Epithelial cell of proximal tubule (primary cell): ENCODE measurements at regions not wholly inside any gene's neighbourhood (a gene's known extent, or its start where the extent isn't known, plus 50 kb on each side); places are given as distances from the start of the nearest gene placed in this dataset.

Experiments
- DNase-seq: peaks from one replicate; pipeline ENCODE4 v3.0.0-alpha.2; 2011; ENCODE audit warnings: low read depth
- H3K4me3 ChIP-seq: 2 replicates; pipeline ENCODE4 v1.5.1; 2011; ENCODE audit warnings: low read depth, mild to moderate bottlenecking, low read length
- TF ChIP-seq, protein P1 (sequence below): conservative IDR thresholded peaks from 2 replicates; pipeline ENCODE4 v1.5.1; 2012; ENCODE audit warnings: low read depth, mild to moderate bottlenecking, low read length

- TF ChIP-seq, protein P1, sequence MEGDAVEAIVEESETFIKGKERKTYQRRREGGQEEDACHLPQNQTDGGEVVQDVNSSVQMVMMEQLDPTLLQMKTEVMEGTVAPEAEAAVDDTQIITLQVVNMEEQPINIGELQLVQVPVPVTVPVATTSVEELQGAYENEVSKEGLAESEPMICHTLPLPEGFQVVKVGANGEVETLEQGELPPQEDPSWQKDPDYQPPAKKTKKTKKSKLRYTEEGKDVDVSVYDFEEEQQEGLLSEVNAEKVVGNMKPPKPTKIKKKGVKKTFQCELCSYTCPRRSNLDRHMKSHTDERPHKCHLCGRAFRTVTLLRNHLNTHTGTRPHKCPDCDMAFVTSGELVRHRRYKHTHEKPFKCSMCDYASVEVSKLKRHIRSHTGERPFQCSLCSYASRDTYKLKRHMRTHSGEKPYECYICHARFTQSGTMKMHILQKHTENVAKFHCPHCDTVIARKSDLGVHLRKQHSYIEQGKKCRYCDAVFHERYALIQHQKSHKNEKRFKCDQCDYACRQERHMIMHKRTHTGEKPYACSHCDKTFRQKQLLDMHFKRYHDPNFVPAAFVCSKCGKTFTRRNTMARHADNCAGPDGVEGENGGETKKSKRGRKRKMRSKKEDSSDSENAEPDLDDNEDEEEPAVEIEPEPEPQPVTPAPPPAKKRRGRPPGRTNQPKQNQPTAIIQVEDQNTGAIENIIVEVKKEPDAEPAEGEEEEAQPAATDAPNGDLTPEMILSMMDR: no peak
- no peak overlapping the region for H3K4me3 ChIP-seq
- DNase-seq: no peak
These were observed 169.3 kb downstream of the CYB561 start for GRCh38 chr17:63276821-63277220.

DNA sequence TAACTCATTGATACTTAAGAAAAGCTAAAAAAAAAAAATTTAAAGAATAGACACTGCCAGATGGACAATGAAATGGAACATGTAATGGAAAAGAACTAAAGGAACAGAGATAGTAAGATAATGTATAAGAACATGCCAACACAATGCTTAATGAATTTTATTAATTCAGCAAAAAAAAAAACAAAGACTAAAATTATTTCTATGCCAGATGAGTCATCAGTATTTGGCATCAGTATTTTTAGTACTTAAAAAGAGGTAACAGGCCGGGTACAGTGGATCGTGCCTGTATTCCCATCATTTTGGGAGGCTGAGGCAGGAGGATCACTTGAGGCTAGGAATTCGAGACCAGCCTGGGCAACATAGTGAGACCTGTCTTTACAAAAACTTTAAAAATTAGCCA lies 168.5 kb downstream of the CYB561 start:
- no peak for DNase-seq
- TF ChIP-seq, protein P1: no peak
- no peak overlapping the region for H3K4me3 ChIP-seq

DNA sequence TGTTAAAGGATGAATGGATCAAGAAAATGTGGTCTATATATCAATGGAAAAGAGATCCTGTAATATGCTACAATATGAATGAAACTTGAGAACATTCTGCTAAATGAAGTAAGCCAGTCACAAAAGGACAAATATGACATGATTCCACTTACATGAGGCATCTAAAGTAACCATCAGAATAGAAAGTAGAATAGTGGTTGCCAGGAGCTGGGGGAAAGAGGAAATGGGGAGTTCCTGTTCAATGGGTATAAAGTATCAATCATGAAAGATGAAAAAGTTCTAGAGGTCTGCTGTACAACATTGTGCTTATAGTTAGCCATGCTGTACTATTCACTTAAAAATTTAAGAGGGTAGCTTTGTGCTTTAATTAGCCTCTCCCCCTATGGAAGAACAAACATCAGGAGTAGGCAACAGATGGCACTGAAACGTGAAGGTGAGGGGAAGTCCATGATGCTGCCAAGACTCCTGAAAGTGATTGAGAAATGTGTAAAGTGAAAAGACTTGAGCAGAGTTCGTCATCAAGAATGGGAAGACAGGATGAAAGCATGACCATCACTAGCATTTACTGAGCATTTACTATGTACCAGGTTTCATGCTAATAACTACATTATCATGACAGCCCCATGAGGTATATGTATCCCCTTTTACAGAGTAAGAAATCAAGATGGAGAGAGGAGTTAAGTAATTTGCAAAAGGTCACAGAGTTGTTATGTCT lies 167.2 kb downstream of the CYB561 start:
- TF ChIP-seq, protein P1: no peak
- DNase-seq: no peak

GRCh38 chr17:63279498-63280230 lies 166.4 kb downstream of the CYB561 start:
- no peak overlapping the region for H3K4me3 ChIP-seq
- no peak for DNase-seq
- TF ChIP-seq, protein P1: no peak

More for the DNA sequence above, 167.2 kb downstream of the CYB561 start:
- H3K4me3 ChIP-seq: no peak overlapping the region

DNA sequence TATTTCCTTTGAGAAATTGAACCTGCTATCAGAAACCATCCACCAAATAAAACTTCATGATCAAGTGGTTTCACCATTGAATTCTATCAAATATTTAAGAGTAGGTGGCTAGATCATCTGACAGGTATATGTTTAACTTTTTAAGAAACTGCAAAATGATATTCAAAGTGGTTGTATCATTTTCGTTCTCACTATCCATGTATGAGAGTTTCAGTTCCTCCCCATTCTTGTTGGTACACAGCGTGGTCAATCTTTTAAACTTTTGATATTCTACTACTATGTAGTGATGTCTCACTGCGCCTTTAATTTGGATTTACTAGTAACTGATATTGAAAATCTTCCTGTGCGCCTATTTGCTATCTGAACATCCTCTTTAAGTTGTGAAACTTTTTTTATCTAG lies 163.7 kb downstream of the CYB561 start:
- no peak for DNase-seq
- TF ChIP-seq, protein P1: no peak
- no peak overlapping the region for H3K4me3 ChIP-seq

GRCh38 chr17:63285551-63285950 lies 160.6 kb downstream of the CYB561 start:
- no peak for DNase-seq

More at GRCh38 chr17:63285551-63285950, 160.6 kb downstream of the CYB561 start:
- H3K4me3 ChIP-seq: no peak overlapping the region
- TF ChIP-seq, protein P1: no peak
